Large intestine (tissue), 3 donors: ENCODE measurements at regions not wholly inside any gene's neighbourhood (a gene's known extent, or its start where the extent isn't known, plus 50 kb on each side); places are given as distances from the start of the nearest gene placed in this dataset.
"Not testable (repeated sequence)": the region's sequence is repeated elsewhere in the genome, so short reads cannot be mapped to it uniquely, and the experiment has no call there.

Experiments
- DNase-seq, 2 donors: peaks; one replicate each; pipeline versions ENCODE4 v3.0.0 to v3.0.0-alpha.2; 2013
- H3K27ac ChIP-seq: one replicate; pipeline ENCODE4 v1.5.1; 2013; ENCODE audit warnings: low read length
- H3K27me3 ChIP-seq: 2 replicates; pipeline ENCODE4 v1.6.1; 2013; ENCODE audit warnings: low read length; ENCODE audit not compliant: control insufficient read depth, insufficient read depth
- H3K36me3 ChIP-seq: 2 replicates; pipeline ENCODE4 v1.6.1; 2013; ENCODE audit warnings: low read length; ENCODE audit not compliant: control insufficient read depth, insufficient read depth
- H3K4me1 ChIP-seq: one replicate; pipeline ENCODE4 v1.6.1; 2013; ENCODE audit warnings: low read length; ENCODE audit not compliant: control insufficient read depth, insufficient read depth
- H3K4me3 ChIP-seq: one replicate; pipeline ENCODE4 v1.5.1; 2013; ENCODE audit warnings: low read length
- H3K9me3 ChIP-seq: one replicate; pipeline ENCODE4 v1.6.1; 2013; ENCODE audit warnings: mild to moderate bottlenecking, low read depth, low read length, moderate library complexity; ENCODE audit not compliant: control insufficient read depth
- WGBS: methylation state at CpG from one replicate; pipeline ENCODE4 v1.1.5; 2013; ENCODE audit warnings: low lambda C conversion rate; ENCODE audit not compliant: insufficient coverage; 5-methylcytosine and 5-hydroxymethylcytosine counted together

DNA sequence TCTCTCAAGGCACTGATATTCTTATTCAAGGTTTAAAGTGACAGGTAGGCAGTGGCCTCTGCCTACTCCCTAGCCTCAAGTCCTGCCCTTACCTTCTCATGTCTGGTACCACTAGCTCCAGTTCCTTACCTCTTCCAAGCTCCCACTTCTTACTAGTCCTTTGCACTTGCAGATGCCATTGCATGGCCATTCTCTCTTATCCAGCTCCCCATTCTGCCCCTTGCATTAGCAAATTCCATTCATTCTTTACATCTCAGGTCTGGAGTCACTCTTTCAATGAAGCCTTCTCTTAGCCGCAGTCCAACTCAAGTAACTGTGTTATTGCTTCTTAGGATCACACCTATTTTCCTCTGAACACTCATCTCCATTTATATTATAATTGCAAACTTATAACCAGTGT lies 807.1 kb downstream of the EDEM1 start:
- WGBS, result 83% methylated on average over 1 of the region's 1 CpG
- H3K36me3 ChIP-seq, result no peaks in the 10 kb centered on the region
- no peaks in the 10 kb centered on the region for H3K9me3 ChIP-seq
- H3K27ac ChIP-seq, result no peak overlapping the region
- H3K27me3 ChIP-seq, result no peaks in the 10 kb centered on the region
- H3K4me3 ChIP-seq, result no peak overlapping the region
- no peaks in the 10 kb centered on the region for H3K4me1 ChIP-seq
- no peak for DNase-seq

DNA sequence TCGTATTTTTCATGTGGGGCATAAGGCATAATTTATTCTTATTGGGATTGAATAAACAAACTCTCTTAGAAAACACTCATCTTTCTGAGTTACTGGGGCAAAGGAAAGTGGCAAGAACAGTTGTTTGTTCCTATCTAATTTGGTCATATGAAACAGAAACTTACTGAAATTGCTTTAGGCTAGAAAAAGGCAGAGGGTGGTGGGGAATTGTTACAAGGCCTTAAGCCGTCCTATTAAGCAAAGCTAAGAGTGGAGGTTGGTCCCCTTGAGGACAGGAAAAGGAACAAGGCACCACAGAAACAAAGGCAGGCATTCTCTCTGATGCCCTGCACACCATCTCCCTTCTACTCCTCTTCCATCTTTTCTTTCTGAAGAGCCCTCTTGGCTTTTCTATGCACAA lies 830.9 kb downstream of the EDEM1 start:
- WGBS, result no CpG with 5 or more reads among the region's 2 CpGs
- no peaks in the 10 kb centered on the region for H3K9me3 ChIP-seq
- no peak overlapping the region for H3K27ac ChIP-seq
- H3K27me3 ChIP-seq, result no peaks in the 10 kb centered on the region
- H3K4me1 ChIP-seq, result no peaks in the 10 kb centered on the region
- DNase-seq, result no peak
- H3K36me3 ChIP-seq, result no peaks in the 10 kb centered on the region
- no peak overlapping the region for H3K4me3 ChIP-seq

- no peaks in the 10 kb centered on the region for H3K36me3 ChIP-seq
- no peaks in the 10 kb centered on the region for H3K4me1 ChIP-seq
- H3K27me3 ChIP-seq, result no peaks in the 10 kb centered on the region
- H3K9me3 ChIP-seq, result no peaks in the 10 kb centered on the region
- no peak for DNase-seq
- H3K27ac ChIP-seq, result no peak overlapping the region
- no peak overlapping the region for H3K4me3 ChIP-seq
Measured at GRCh38 chr3:6022621-6023020, 835.1 kb downstream of the EDEM1 start.

DNA sequence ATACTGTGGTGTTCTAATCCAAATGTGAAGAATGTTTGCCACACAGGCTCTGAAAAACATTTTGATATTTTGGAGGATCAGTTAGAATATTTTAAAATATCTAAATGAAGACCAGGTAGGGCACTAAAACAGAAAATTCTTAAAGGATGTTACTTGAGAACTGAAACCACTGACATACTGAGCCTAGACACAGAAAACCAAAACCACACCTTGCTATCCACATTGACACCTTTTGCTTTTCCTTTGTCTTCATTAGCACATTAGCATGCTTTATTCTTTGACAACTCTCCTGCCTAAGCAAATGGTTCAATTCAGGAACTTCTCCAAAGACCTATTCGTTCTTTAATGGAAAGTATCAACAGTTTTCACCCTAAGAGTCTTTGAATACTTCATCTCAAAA lies 835.9 kb upstream of the GRM7 start:
- WGBS, result no CpG with 5 or more reads among the region's 1 CpG
- no peak overlapping the region for H3K4me3 ChIP-seq
- no peak for DNase-seq
- no peaks in the 10 kb centered on the region for H3K27me3 ChIP-seq
- H3K4me1 ChIP-seq, result no peaks in the 10 kb centered on the region
- H3K27ac ChIP-seq, result no peak overlapping the region
- H3K36me3 ChIP-seq, result no peaks in the 10 kb centered on the region
- no peaks in the 10 kb centered on the region for H3K9me3 ChIP-seq

- DNase-seq, H3K4me1 ChIP-seq, H3K27me3 ChIP-seq, H3K9me3 ChIP-seq, H3K36me3 ChIP-seq, H3K4me3 ChIP-seq, H3K27ac ChIP-seq: not testable (repeated sequence)
- no CpG with 5 or more reads among the region's 4 CpGs for WGBS
Measured at GRCh38 chr3:6030648-6031047, 830.3 kb upstream of the GRM7 start.

- no CpG with 5 or more reads among the region's 6 CpGs for WGBS
- H3K4me1 ChIP-seq, result no peaks in the 10 kb centered on the region
Measured at GRCh38 chr3:6035626-6036025, 825.3 kb upstream of the GRM7 start.

GRCh38 chr3:6039971-6040370 lies 820.9 kb upstream of the GRM7 start:
- no peak for DNase-seq
- no peaks in the 10 kb centered on the region for H3K4me1 ChIP-seq
- H3K27me3 ChIP-seq, result no peaks in the 10 kb centered on the region
- H3K9me3 ChIP-seq, result peaks cover 3% of the 10 kb centered on the region
- no peak overlapping the region for H3K4me3 ChIP-seq
- 100% methylated on average over 1 of the region's 3 CpGs for WGBS
- no peaks in the 10 kb centered on the region for H3K36me3 ChIP-seq
- H3K27ac ChIP-seq, result no peak overlapping the region

More at GRCh38 chr3:6035626-6036025, 825.3 kb upstream of the GRM7 start:
- no peaks in the 10 kb centered on the region for H3K27me3 ChIP-seq
- no peak overlapping the region for H3K27ac ChIP-seq
- no peak overlapping the region for H3K4me3 ChIP-seq
- no peaks in the 10 kb centered on the region for H3K36me3 ChIP-seq
- peaks cover 3% of the 10 kb centered on the region for H3K9me3 ChIP-seq
- no peak for DNase-seq

DNA sequence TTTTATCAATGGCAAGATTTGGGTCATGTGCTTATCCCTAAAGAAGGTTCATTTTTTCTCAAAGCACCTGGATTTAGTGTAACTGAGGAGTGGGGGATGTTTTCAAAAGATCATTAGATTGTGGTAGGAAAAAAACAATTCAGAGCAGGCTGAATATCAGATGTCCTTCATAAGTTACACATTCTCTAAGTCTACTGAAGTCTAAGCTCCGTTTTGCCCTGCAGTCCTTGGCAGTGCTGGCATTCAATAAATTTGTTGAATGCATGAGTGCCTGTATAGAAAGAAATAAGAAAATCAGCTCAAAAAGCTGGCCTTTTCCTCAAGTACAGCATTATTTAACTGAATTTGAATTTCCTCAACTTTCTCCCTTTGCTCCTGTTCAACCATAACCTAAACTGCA lies 819.0 kb upstream of the GRM7 start:
- DNase-seq, result no peak
- H3K4me1 ChIP-seq, result no peaks in the 10 kb centered on the region
- no peaks in the 10 kb centered on the region for H3K36me3 ChIP-seq
- H3K9me3 ChIP-seq, result peaks cover 3% of the 10 kb centered on the region
- H3K27me3 ChIP-seq, result no peaks in the 10 kb centered on the region
- no CpG with 5 or more reads among the region's 1 CpG for WGBS
- H3K27ac ChIP-seq, result no peak overlapping the region
- no peak overlapping the region for H3K4me3 ChIP-seq

DNA sequence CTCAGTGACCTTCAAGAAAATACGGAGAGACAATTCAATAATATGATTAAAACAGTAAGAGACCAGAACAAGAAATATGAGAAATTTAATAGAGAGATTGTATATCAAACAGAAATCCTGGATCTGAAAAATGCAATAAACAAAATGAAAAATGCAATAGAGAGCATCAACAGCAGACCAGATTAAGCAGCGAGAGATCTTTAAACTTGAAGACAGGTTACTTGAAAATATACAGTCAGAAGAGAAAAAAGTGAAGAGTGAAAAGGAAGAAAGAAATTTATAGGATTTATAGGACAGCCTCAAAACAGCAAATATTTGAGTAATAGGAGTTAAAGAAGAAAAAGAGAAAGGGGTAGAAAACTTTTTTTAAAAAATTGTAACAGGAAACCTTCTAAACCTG lies 813.9 kb upstream of the GRM7 start:
- H3K27me3 ChIP-seq, result no peaks in the 10 kb centered on the region
- WGBS, result 87% methylated on average over 2 of the region's 2 CpGs
- no peaks in the 10 kb centered on the region for H3K36me3 ChIP-seq
- DNase-seq, result no peak
- H3K4me3 ChIP-seq, result no peak overlapping the region
- peaks cover 3% of the 10 kb centered on the region for H3K9me3 ChIP-seq
- no peaks in the 10 kb centered on the region for H3K4me1 ChIP-seq
- H3K27ac ChIP-seq, result no peak overlapping the region

GRCh38 chr3:6060251-6060650 lies 800.7 kb upstream of the GRM7 start:
- Histone ChIP-seq H3K9me3 (no peaks in the 10 kb centered on the region), H3K36me3 (no peaks in the 10 kb centered on the region), H3K4me3 (no peak overlapping the region), H3K27me3 (no peaks in the 10 kb centered on the region), H3K4me1 (no peaks in the 10 kb centered on the region), H3K27ac (no peak overlapping the region)
- 60% methylated on average over 1 of the region's 1 CpG for WGBS
- DNase-seq, result no peak

DNA sequence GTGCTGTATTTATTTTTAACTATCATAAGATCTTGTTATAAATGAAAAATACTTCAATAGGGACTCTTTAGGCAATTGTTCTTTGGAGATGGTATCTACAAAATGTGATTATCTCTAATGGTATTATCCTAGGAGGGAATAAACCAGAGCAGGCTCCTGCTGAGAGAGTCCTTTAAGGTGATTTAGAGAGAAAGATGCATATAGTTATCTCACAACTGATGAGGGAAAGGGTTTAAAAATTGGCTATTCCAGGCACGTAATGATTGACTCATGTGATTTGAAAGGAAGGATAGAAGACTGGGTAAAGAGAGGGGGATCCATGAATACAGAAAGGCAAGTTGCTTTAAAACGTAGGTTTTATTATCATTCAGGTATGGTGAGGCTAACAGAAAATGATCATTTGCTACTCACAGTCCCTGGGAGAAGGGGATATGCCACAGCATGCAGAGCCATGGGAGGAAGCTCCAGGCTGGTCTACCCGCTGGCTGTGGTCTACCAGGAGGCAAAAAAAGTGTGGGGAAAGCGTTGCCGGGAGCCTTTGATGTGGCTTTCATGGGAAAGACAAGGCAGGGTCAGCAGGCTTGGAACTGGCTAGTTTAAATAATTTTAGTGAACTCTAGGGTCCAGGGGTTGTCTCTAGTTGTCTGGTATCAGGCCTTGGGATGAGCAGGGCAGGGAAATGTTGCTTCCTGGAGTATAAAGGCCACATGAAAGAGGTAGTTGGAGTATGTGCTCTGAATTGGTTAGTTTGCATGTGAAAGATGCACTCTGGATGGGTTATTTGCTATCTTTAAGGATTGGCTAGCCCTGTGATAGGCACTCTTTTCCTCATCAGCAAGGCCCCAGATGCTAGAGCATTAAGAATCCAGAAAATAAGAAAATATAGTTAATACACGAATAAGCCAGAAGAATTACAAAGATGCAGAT lies 798.4 kb upstream of the GRM7 start:
- DNase-seq, result no peak
- no peaks in the 10 kb centered on the region for H3K36me3 ChIP-seq
- no peaks in the 10 kb centered on the region for H3K9me3 ChIP-seq
- no peak overlapping the region for H3K27ac ChIP-seq
- H3K4me3 ChIP-seq, result no peak overlapping the region
- no peaks in the 10 kb centered on the region for H3K27me3 ChIP-seq
- 90% methylated on average over 2 of the region's 6 CpGs for WGBS
- H3K4me1 ChIP-seq, result peaks cover 6% of the 10 kb centered on the region
